ENCODE measurements at regions not wholly inside any gene's neighbourhood (a gene's known extent, or its start where the extent isn't known, plus 50 kb on each side); places are given as distances from the start of the nearest gene placed in this dataset.

- intact Hi-C loops (cut with micrococcal nuclease): no loop called here
- ATAC-seq (no peak), DNase-seq (no peak)
- POLR2A ChIA-PET: no interaction called here
- Mint-ChIP-seq H3K36me3 (ENCODE audit: low read depth) (no peaks in the 10 kb centered on the region), H3K4me3 (no peak overlapping the region), H3K9me3 (no peaks in the 10 kb centered on the region), H3K27ac (no peak overlapping the region), H3K27me3 (peaks cover 15% of the 10 kb centered on the region), H3K4me1 (ENCODE audit: low read depth) (peaks cover 2% of the 10 kb centered on the region)
- no peak for TF ChIP-seq CTCF (IDR thresholded peaks at IDR 0.05)
- CTCF ChIA-PET: interaction anchor here (1.5 kb wide), 1 partner anchor 11 kb away, joined by 4 read pairs; no protein-coding TSS in a partner anchor
Observed at GRCh38 chr13:97848886-97849285, 104.6 kb upstream of the IPO5 start.

GRCh38 chr13:97849305-97849704, 104.2 kb upstream of the IPO5 start:
- no peaks in the 10 kb centered on the region for H3K36me3 Mint-ChIP-seq (ENCODE audit: low read depth)
- no peak for TF ChIP-seq CTCF (IDR thresholded peaks at IDR 0.05)
- H3K27ac Mint-ChIP-seq: no peak overlapping the region
- intact Hi-C loops (cut with micrococcal nuclease): no loop called here
- peaks cover 12% of the 10 kb centered on the region for H3K27me3 Mint-ChIP-seq
- H3K4me3 Mint-ChIP-seq: no peak overlapping the region
- ChIA-PET CTCF (interaction anchor here (1.5 kb wide), 1 partner anchor 10 kb away, joined by 4 read pairs; no protein-coding TSS in a partner anchor), POLR2A (no interaction called here)
- no peak for DNase-seq
- peaks cover 2% of the 10 kb centered on the region for H3K4me1 Mint-ChIP-seq (ENCODE audit: low read depth)
- ATAC-seq: no peak
- H3K9me3 Mint-ChIP-seq: no peaks in the 10 kb centered on the region

GRCh38 chr13:97851269-97851668, 102.2 kb upstream of the IPO5 start:
- Mint-ChIP-seq H3K4me1 (ENCODE audit: low read depth) (peaks cover 4% of the 10 kb centered on the region), H3K27ac (no peak overlapping the region), H3K27me3 (peaks cover 7% of the 10 kb centered on the region), H3K4me3 (no peak overlapping the region), H3K36me3 (ENCODE audit: low read depth) (no peaks in the 10 kb centered on the region), H3K9me3 (no peaks in the 10 kb centered on the region)
- intact Hi-C loops (cut with micrococcal nuclease): loop anchor here (10.0 kb wide), 1 partner anchor 124 kb away; no protein-coding TSS in a partner anchor
- TF ChIP-seq CTCF (IDR thresholded peaks at IDR 0.05): no peak
- no peak for ATAC-seq
- ChIA-PET POLR2A (no interaction called here), CTCF (no interaction called here)
- DNase-seq: no peak

GRCh38 chr13:97852181-97852874, 101.1 kb upstream of the IPO5 start:
- no peak overlapping the region for H3K4me3 Mint-ChIP-seq
- no peaks in the 10 kb centered on the region for H3K36me3 Mint-ChIP-seq (ENCODE audit: low read depth)
- peaks cover 6% of the 10 kb centered on the region for H3K27me3 Mint-ChIP-seq
- peaks cover 4% of the 10 kb centered on the region for H3K4me1 Mint-ChIP-seq (ENCODE audit: low read depth)
- no peak overlapping the region for H3K27ac Mint-ChIP-seq
- POLR2A ChIA-PET: no interaction called here
- intact Hi-C loops (cut with micrococcal nuclease): loop anchor here (10.0 kb wide), 1 partner anchor 122 kb away; no protein-coding TSS in a partner anchor
- ATAC-seq (no peak), DNase-seq (no peak)
- no peak for TF ChIP-seq CTCF (IDR thresholded peaks at IDR 0.05)
- CTCF ChIA-PET: no interaction called here
- no peaks in the 10 kb centered on the region for H3K9me3 Mint-ChIP-seq

DNA sequence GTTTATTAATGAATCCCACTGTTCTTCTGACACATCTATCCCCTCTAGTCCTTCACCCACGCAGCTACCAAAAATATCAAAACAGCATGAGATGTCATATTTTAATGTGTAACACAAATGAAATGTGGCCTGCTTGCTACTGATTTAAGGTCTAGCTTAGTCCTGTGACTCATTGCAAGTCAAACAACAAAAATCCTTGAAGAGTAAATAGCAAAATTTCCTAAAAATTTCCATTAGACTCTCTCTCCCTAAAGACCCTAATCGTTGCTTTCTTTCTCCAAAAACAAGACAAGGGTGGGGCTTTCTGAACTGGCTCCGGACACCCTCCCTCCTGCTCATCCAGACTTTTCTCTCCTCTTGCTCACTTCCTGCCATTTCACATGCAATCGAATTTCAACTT, 99.9 kb upstream of the IPO5 start:
- POLR2A ChIA-PET: no interaction called here
- no peak overlapping the region for H3K4me3 Mint-ChIP-seq
- TF ChIP-seq CTCF (IDR thresholded peaks at IDR 0.05): no peak
- no peak for DNase-seq
- peaks cover 10% of the 10 kb centered on the region for H3K27me3 Mint-ChIP-seq
- no peaks in the 10 kb centered on the region for H3K9me3 Mint-ChIP-seq
- CTCF ChIA-PET: no interaction called here
- intact Hi-C loops (cut with micrococcal nuclease): loop anchor here (10.0 kb wide), 1 partner anchor 121 kb away; no protein-coding TSS in a partner anchor
- no peaks in the 10 kb centered on the region for H3K36me3 Mint-ChIP-seq (ENCODE audit: low read depth)
- no peak for ATAC-seq
- H3K4me1 Mint-ChIP-seq (ENCODE audit: low read depth): peaks cover 4% of the 10 kb centered on the region
- H3K27ac Mint-ChIP-seq: no peak overlapping the region
